ENCODE measurements at regions not wholly inside any gene's neighbourhood (a gene's known extent, or its start where the extent isn't known, plus 50 kb on each side); places are given as distances from the start of the nearest gene placed in this dataset.
"Not testable (repeated sequence)": the region's sequence is repeated elsewhere in the genome, so short reads cannot be mapped to it uniquely, and the experiment has no call there.

DNA sequence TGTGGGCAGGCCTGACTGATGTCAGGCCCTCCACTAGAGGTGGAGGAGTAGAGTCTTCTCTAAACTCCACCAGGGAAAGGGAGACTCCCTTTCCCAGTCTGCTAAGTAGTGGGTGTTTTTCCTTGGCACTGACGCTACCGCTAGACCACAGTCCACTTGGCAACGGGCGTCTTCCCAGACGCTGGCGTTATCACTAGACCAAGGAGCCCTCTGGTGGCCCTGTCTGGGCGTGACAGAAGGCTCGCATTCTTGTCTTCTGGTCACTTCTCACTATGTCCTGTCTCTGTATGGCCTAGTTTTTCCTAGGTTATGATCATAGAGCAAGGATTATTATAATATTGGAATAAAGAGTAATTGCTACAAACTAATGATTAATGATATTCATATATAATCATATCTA, 252.1 kb downstream of the TRIML1 start:
- H3K4ac ChIP-seq (ENCODE audit: low read depth, low read length); H4K5ac ChIP-seq (ENCODE audit: low read depth, low read length); DNase-seq; H4K91ac ChIP-seq (ENCODE audit: insufficient read depth, low read depth, low read length); H3K4me1 ChIP-seq (ENCODE audit: control insufficient read depth, insufficient read depth, low read length); H3K9me1 ChIP-seq (ENCODE audit: insufficient read depth, low read length); in situ Hi-C loops (cut with MboI; ENCODE audit: low sequenced_read_pairs); H3K23ac ChIP-seq (ENCODE audit: low read depth, low read length); H2BK15ac ChIP-seq (ENCODE audit: low read depth, low read length); dilution Hi-C loops (cut with HindIII; ENCODE audit: low sequenced_read_pairs, unreplicated experiment); H3K14ac ChIP-seq (replicated peaks; ENCODE audit: low read depth, low read length); intact Hi-C loops (cut with micrococcal nuclease); H4K20me1 ChIP-seq (ENCODE audit: insufficient read depth, low read length); H3K18ac ChIP-seq (ENCODE audit: low read depth, low read length); H3K27me3 ChIP-seq (ENCODE audit: control insufficient read depth, insufficient read depth, low read length); H3K9me3 ChIP-seq (ENCODE audit: control insufficient read depth, insufficient read depth, low read length); H2BK5ac ChIP-seq (ENCODE audit: low read depth, low read length, poor library complexity, severe bottlenecking); POLR2A ChIA-PET (ENCODE audit: unreplicated experiment); H2AK9ac ChIP-seq (replicated peaks; ENCODE audit: low read depth, low read length, poor library complexity); H3K27ac ChIP-seq (ENCODE audit: insufficient read depth, low read length); H2BK120ac ChIP-seq (ENCODE audit: low read depth, low read length); H2AFZ ChIP-seq (replicated peaks; ENCODE audit: low read length, poor library complexity); H3K9ac ChIP-seq (ENCODE audit: low read depth, low read length); H2AK5ac ChIP-seq (ENCODE audit: low read depth, low read length); CTCF ChIA-PET; H3K4me2 ChIP-seq (ENCODE audit: low read depth, low read length); H4K8ac ChIP-seq (ENCODE audit: low read depth in 2 of 2, low read length in 2 of 2); H2BK20ac ChIP-seq (ENCODE audit: low read depth, low read length); H3K79me1 ChIP-seq (ENCODE audit: low read depth in 1 of 2, low read length in 2 of 2); H3K36me3 ChIP-seq (ENCODE audit: control insufficient read depth, insufficient read depth, low read length); H3K4me3 ChIP-seq (ENCODE audit: insufficient read depth, low read depth, low read length); ATAC-seq (ENCODE audit: low read depth); H3K56ac ChIP-seq (ENCODE audit: extremely low read depth, insufficient read depth, low read length); BruUV-seq (replicated peaks): not testable (repeated sequence)
- TF ChIP-seq, protein P1, sequence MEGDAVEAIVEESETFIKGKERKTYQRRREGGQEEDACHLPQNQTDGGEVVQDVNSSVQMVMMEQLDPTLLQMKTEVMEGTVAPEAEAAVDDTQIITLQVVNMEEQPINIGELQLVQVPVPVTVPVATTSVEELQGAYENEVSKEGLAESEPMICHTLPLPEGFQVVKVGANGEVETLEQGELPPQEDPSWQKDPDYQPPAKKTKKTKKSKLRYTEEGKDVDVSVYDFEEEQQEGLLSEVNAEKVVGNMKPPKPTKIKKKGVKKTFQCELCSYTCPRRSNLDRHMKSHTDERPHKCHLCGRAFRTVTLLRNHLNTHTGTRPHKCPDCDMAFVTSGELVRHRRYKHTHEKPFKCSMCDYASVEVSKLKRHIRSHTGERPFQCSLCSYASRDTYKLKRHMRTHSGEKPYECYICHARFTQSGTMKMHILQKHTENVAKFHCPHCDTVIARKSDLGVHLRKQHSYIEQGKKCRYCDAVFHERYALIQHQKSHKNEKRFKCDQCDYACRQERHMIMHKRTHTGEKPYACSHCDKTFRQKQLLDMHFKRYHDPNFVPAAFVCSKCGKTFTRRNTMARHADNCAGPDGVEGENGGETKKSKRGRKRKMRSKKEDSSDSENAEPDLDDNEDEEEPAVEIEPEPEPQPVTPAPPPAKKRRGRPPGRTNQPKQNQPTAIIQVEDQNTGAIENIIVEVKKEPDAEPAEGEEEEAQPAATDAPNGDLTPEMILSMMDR (conservative IDR thresholded peaks at IDR 0.05; ENCODE audit: low read depth, low read length), result peak; percentile 15; the same call in 1 of the 2 replicates
- WGBS, 2 experiments (ENCODE audit: extremely low coverage in 2 of 2, insufficient read length in 1 of 2), result no CpG with 5 or more reads among the region's 8 CpGs

Data from IMR-90 (cell line).